GM12878 (cell line): ENCODE measurements at regions not wholly inside any gene's neighbourhood (a gene's known extent, or its start where the extent isn't known, plus 50 kb on each side); places are given as distances from the start of the nearest gene placed in this dataset.

Source experiments
- CHD1 ChIP-seq: IDR thresholded peaks from 2 replicates; pipeline ENCODE4 v1.6.1; 2012; ENCODE audit warnings: low read depth, low read length, improper control_type of control experiment
- CHD2 ChIP-seq: IDR thresholded peaks from 2 replicates; pipeline ENCODE4 v1.6.1; 2011; ENCODE audit warnings: low read depth, low read length, improper control_type of control experiment, borderline replicate concordance
- CTCF ChIP-seq, 3 experiments: IDR thresholded peaks in 2 of 3; conservative IDR thresholded peaks in 1 of 3; 2 replicates each; pipeline ENCODE4 v1.5.1; 2011; ENCODE audit warnings: low read depth in 3 of 3, low read length in 3 of 3, mild to moderate bottlenecking in 3 of 3, control low read depth in 2 of 3, moderate library complexity in 2 of 3, inconsistent platforms in 1 of 3, mixed read lengths in 1 of 3; ENCODE audit not compliant: control insufficient read depth in 2 of 3, insufficient read depth in 1 of 3; ENCODE audit errors: extremely low read depth in 1 of 3
- SIX5 ChIP-seq: IDR thresholded peaks from 2 replicates; pipeline ENCODE4 v1.6.1; 2011; ENCODE audit warnings: mild to moderate bottlenecking, low read depth, low read length, moderate library complexity; ENCODE audit not compliant: severe bottlenecking
- SMAD1 ChIP-seq: fragments of 450-650 bp; IDR thresholded peaks from 2 replicates; pipeline ENCODE4 v1.6.1; 2018; ENCODE audit warnings: mild to moderate bottlenecking, low read depth; ENCODE audit not compliant: partially characterized antibody

GRCh38 chr1:208397286-208397685 is 153.1 kb upstream of the PLXNA2 start:
- TF ChIP-seq CHD2: no peak
- TF ChIP-seq SMAD1: no peak
- TF ChIP-seq CHD1: no peak
- TF ChIP-seq CTCF (IDR thresholded peaks at IDR 0.05 in 2 of 3, conservative IDR thresholded peaks at IDR 0.05 in 1 of 3; ENCODE audit: control insufficient read depth in 2 of 3, extremely low read depth in 1 of 3, insufficient read depth in 1 of 3, low read depth in 3 of 3, low read length in 3 of 3): no peak
- TF ChIP-seq SIX5: no peak
